Thyroid gland (tissue), 4 donors: ENCODE measurements at regions not wholly inside any gene's neighbourhood (a gene's known extent, or its start where the extent isn't known, plus 50 kb on each side); places are given as distances from the start of the nearest gene placed in this dataset.
A peak's percentile ranks its signal among the peaks of the same experiment; 100 is the strongest.
"Not testable (repeated sequence)": the region's sequence is repeated elsewhere in the genome, so short reads cannot be mapped to it uniquely, and the experiment has no call there.

ENCODE experiments used
- DNase-seq, 2 donors: peaks; one replicate each; pipeline ENCODE4 v3.0.0-alpha.2; 2019
- H3K27ac ChIP-seq, 3 donors: fragments of 200-600 bp; sonication (generic); 1 replicate in 2 of 3; 2 replicates in 1 of 3; pipeline ENCODE4 v1.5.1; 2016 to 2019; ENCODE audit warnings: mild to moderate bottlenecking in 1 of 3, moderate library complexity in 1 of 3
- H3K27me3 ChIP-seq: fragments of 200-600 bp; sonication (generic); one replicate; pipeline ENCODE4 v1.5.1; 2019
- H3K36me3 ChIP-seq, 2 donors: fragments of 200-600 bp; sonication (generic); one replicate each; pipeline ENCODE4 v1.5.1; 2016 to 2019
- H3K4me1 ChIP-seq, 2 donors: fragments of 200-600 bp; sonication (generic); one replicate each; pipeline ENCODE4 v1.5.1; 2017 to 2019
- H3K4me3 ChIP-seq, 3 donors: fragments of 200-600 bp; sonication (generic); replicated peaks in 1 of 3; 1 replicate in 2 of 3; 2 replicates in 1 of 3; pipeline ENCODE4 v1.5.1; 2016; ENCODE audit warnings: mild to moderate bottlenecking in 1 of 3
- H3K9me3 ChIP-seq: fragments of 200-600 bp; sonication (generic); one replicate; pipeline ENCODE4 v1.5.1; 2017
- CTCF ChIP-seq, 6 experiments: fragments of 200-600 bp in 3 of 6; fragments of 450-650 bp in 3 of 6; sonication (generic) in 3 of 6; IDR thresholded peaks; one replicate each; pipeline ENCODE4 v1.5.1; 2016 to 2019; ENCODE audit warnings: antibody characterized with exemption in 6 of 6, mild to moderate bottlenecking in 2 of 6, inconsistent platforms in 1 of 6, moderate library complexity in 1 of 6
- POLR2A ChIP-seq, 2 donors: fragments of 450-650 bp; IDR thresholded peaks; one replicate each; pipeline ENCODE4 v1.6.1; 2017; ENCODE audit warnings: antibody characterized with exemption in 2 of 2, mild to moderate bottlenecking in 2 of 2, moderate library complexity in 1 of 2
- WGBS, 2 donors: methylation state at CpG; one replicate each; pipeline ENCODE4 v1.1.5; 2017; 5-methylcytosine and 5-hydroxymethylcytosine counted together
- intact Hi-C: fragments of 100-400 bp; cut with DNase I; formaldehyde crosslinking; loops from one replicate; pipeline ENCODE4 v1.15.1; 2023

- H3K4me1 ChIP-seq, H3K27ac ChIP-seq, H3K4me3 ChIP-seq, H3K36me3 ChIP-seq, H3K9me3 ChIP-seq, H3K27me3 ChIP-seq, intact Hi-C loops: not testable (repeated sequence)
- peak in 1 of 2 donors; percentile 8 for DNase-seq
- 21 to 71% methylated on average over 5 to 8 of the region's 10 CpGs for WGBS, 2 donors
- peak in 1 of 6 experiments; percentile 14 for TF ChIP-seq CTCF (IDR thresholded peaks at IDR 0.05)
These were observed 184.6 kb upstream of the TP53TG3C start for GRCh38 chr16:33009468-33009867.

DNA sequence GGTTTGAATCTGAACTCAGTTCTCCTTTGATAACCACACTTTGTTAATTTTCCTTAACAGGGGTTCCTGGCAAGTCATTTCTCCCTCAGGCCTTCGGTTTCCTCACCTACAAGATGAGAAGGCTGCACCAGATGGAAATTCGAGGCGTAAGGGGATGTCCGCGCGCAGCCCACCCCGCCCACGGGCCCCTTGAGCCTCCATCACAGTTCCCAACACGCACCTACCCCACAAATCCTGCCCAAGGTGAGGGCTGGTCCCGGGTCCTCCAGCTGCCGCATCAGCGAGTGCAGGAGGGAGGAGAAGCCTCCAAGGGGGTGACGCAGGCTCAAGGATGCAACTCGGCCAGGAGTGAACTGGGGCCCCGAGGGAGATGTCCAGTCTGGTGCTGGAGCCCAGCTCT lies 166.9 kb upstream of the TP53TG3C start:
- H3K27me3 ChIP-seq, intact Hi-C loops, DNase-seq, H3K4me3 ChIP-seq, H3K4me1 ChIP-seq, H3K36me3 ChIP-seq, H3K27ac ChIP-seq, H3K9me3 ChIP-seq: not testable (repeated sequence)
- WGBS, 2 donors: 60 to 66% methylated on average over 11 to 14 of the region's 15 CpGs

- H3K27ac ChIP-seq, DNase-seq, H3K4me1 ChIP-seq, H3K4me3 ChIP-seq, intact Hi-C loops, H3K27me3 ChIP-seq, H3K36me3 ChIP-seq, H3K9me3 ChIP-seq: not testable (repeated sequence)
- WGBS, 2 donors: 38 to 58% methylated on average over 38 to 41 of the region's 49 CpGs
These were observed 166.1 kb upstream of the TP53TG3C start for GRCh38 chr16:33027941-33028340.

GRCh38 chr16:33028707-33029390 lies 165.2 kb upstream of the TP53TG3C start:
- H3K36me3 ChIP-seq, H3K4me3 ChIP-seq, H3K4me1 ChIP-seq, DNase-seq, intact Hi-C loops, H3K27ac ChIP-seq, H3K9me3 ChIP-seq, H3K27me3 ChIP-seq: not testable (repeated sequence)
- WGBS, 2 donors: 26 to 43% methylated on average over 62 to 63 of the region's 69 CpGs

GRCh38 chr16:33048849-33049248 lies 145.2 kb upstream of the TP53TG3C start:
- H3K36me3 ChIP-seq, H3K27me3 ChIP-seq, DNase-seq, H3K4me3 ChIP-seq, intact Hi-C loops, H3K27ac ChIP-seq, H3K9me3 ChIP-seq, H3K4me1 ChIP-seq: not testable (repeated sequence)
- WGBS, 2 donors: 40 to 50% methylated on average over 4 of the region's 4 CpGs

DNA sequence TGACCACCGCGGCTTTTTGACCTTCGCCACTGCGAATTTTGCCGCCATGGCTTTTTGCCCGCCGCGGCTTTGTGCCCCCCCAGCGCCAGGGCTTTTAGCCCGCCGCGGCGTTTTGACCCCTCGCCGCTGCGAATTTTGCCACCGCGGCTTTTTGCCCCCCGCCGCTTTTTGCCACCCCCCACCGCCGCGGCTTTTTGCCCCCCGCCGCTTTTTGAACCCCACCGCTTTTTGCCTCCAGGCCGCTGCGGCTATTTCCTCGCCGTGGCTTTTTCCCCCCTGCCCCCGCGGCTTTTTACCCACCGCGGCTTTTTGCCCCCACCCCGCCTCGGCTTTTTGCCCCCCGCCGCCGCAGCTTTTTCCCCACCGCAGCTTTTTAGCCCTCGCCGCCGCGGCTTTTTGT lies 134.8 kb upstream of the TP53TG3C start:
- 22 to 35% methylated on average over 32 to 38 of the region's 44 CpGs for WGBS, 2 donors
- no peak for DNase-seq
- Histone ChIP-seq H3K27ac (no peak overlapping the region), H3K4me3 (no peak overlapping the region), H3K36me3 (no peaks in the 10 kb centered on the region), H3K27me3 (no peaks in the 10 kb centered on the region), H3K4me1 (no peaks in the 10 kb centered on the region), H3K9me3 (no peaks in the 10 kb centered on the region)
- intact Hi-C loops: no loop called here
- no peak for TF ChIP-seq CTCF (IDR thresholded peaks at IDR 0.05)
- TF ChIP-seq POLR2A (IDR thresholded peaks at IDR 0.05): no peak

GRCh38 chr16:33059654-33060421 lies 134.2 kb upstream of the TP53TG3C start:
- H3K4me1 ChIP-seq, H3K36me3 ChIP-seq, H3K27ac ChIP-seq, DNase-seq, H3K4me3 ChIP-seq, intact Hi-C loops, H3K27me3 ChIP-seq, H3K9me3 ChIP-seq: not testable (repeated sequence)
- WGBS, 2 donors: 33 to 39% methylated on average over 4 to 5 of the region's 48 CpGs

- intact Hi-C loops, H3K9me3 ChIP-seq, H3K27ac ChIP-seq, H3K4me3 ChIP-seq, DNase-seq, H3K4me1 ChIP-seq, H3K36me3 ChIP-seq, H3K27me3 ChIP-seq: not testable (repeated sequence)
- WGBS, 2 donors: 63 to 82% methylated on average over 3 of the region's 3 CpGs
These were observed 131.3 kb upstream of the TP53TG3C start for GRCh38 chr16:33062763-33063162.

GRCh38 chr16:33063365-33064170 lies 130.5 kb upstream of the TP53TG3C start:
- H3K4me1 ChIP-seq, H3K4me3 ChIP-seq, H3K27me3 ChIP-seq, intact Hi-C loops, H3K36me3 ChIP-seq, H3K9me3 ChIP-seq, H3K27ac ChIP-seq, DNase-seq: not testable (repeated sequence)
- 57 to 61% methylated on average over 1 of the region's 1 CpG for WGBS, 2 donors

DNA sequence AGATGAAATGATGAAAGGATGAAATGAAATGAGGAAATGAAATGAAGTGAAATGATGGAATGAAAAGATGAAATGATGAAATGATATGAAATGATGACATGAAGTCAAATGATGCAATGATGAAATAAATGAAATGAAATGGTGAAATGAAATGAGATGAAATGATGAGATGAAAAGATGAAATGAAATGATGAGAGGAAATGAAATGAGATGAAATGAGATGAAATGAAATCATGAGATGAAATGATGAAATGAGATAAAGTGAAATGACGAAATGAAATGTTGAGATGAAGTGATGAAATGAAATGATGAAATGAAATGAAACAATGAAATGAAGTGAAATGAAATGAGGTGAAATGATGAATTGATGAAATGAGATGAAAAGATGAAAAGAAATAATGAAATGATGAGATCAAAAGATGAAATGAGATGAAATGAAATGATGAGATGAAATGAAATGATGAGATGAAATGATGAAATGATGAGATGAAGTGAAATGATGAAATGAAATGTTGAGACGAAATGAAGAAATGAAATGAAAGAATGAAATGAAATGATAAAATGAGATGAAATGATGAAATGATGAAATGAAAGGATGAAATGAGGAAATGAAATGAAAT lies 129.5 kb upstream of the TP53TG3C start:
- intact Hi-C loops, H3K27me3 ChIP-seq, DNase-seq, H3K9me3 ChIP-seq, H3K4me3 ChIP-seq, H3K36me3 ChIP-seq, H3K4me1 ChIP-seq, H3K27ac ChIP-seq: not testable (repeated sequence)
- WGBS, 2 donors: 30 to 35% methylated on average over 2 of the region's 2 CpGs
